PC-3 (cell line): ENCODE measurements at regions not wholly inside any gene's neighbourhood (a gene's known extent, or its start where the extent isn't known, plus 50 kb on each side); places are given as distances from the start of the nearest gene placed in this dataset.

ENCODE experiments used
- CTCF ChIP-seq: fragments of 300-600 bp; sonication (generic); conservative IDR thresholded peaks from 2 replicates; pipeline ENCODE4 v1.5.1; 2017; ENCODE audit warnings: antibody characterized with exemption, low read depth, mild to moderate bottlenecking, low read length
- EZH2 ChIP-seq: fragments of 300-600 bp; sonication (generic); IDR thresholded peaks from one replicate; pipeline ENCODE4 v1.6.1; 2017; ENCODE audit warnings: antibody characterized with exemption, mild to moderate bottlenecking, low read length; ENCODE audit not compliant: unreplicated experiment

- TF ChIP-seq CTCF (no peak), EZH2 (no peak)
Observed at GRCh38 chr1:81052162-81052561, 748.6 kb upstream of the ADGRL2 start.
